GM19455 (cell line): ENCODE measurements at regions not wholly inside any gene's neighbourhood (a gene's known extent, or its start where the extent isn't known, plus 50 kb on each side); places are given as distances from the start of the nearest gene placed in this dataset.

ENCODE experiments used
- ATAC-seq: cut with Tn5 transposase; IDR thresholded peaks from one replicate; pipeline ENCODE4 v1.9.1; 2021; ENCODE audit not compliant: unreplicated experiment

GRCh38 chr3:72380711-72381493, 467.3 kb downstream of the SHQ1 start:
- no peak for ATAC-seq

- no peak for ATAC-seq
Measured at GRCh38 chr3:72380193-72380592, 468.1 kb downstream of the SHQ1 start.

GRCh38 chr3:72379500-72380187, 468.6 kb downstream of the SHQ1 start:
- no peak for ATAC-seq

GRCh38 chr3:72378287-72378686, 470.0 kb downstream of the SHQ1 start:
- ATAC-seq = no peak

- ATAC-seq = no peak
Measured at GRCh38 chr3:72376956-72377710, 471.1 kb downstream of the SHQ1 start.

GRCh38 chr3:72375237-72376076, 472.8 kb downstream of the SHQ1 start:
- ATAC-seq = no peak

- no peak for ATAC-seq
Measured at GRCh38 chr3:72373139-72373538, 475.1 kb downstream of the SHQ1 start.

- ATAC-seq = no peak
Measured at GRCh38 chr3:72372161-72372560, 476.1 kb downstream of the SHQ1 start.

GRCh38 chr3:72371431-72371830, 476.8 kb downstream of the SHQ1 start:
- ATAC-seq = no peak

GRCh38 chr3:72370947-72371346, 477.3 kb downstream of the SHQ1 start:
- ATAC-seq = no peak

- ATAC-seq = no peak
Measured at GRCh38 chr3:72369681-72370080, 478.6 kb downstream of the SHQ1 start.

- no peak for ATAC-seq
Measured at GRCh38 chr3:72368331-72368975, 479.8 kb downstream of the SHQ1 start.

- no peak for ATAC-seq
Measured at GRCh38 chr3:72361990-72362389, 486.3 kb downstream of the SHQ1 start.

- ATAC-seq = no peak
Measured at GRCh38 chr3:72359743-72360142, 488.5 kb downstream of the SHQ1 start.

- no peak for ATAC-seq
Measured at GRCh38 chr3:72355168-72355567, 493.1 kb downstream of the SHQ1 start.

- ATAC-seq = no peak
Measured at GRCh38 chr3:72354486-72354885, 493.8 kb downstream of the SHQ1 start.

- no peak for ATAC-seq
Measured at GRCh38 chr3:72353236-72354128, 494.8 kb downstream of the SHQ1 start.

GRCh38 chr3:72352176-72352575, 496.1 kb downstream of the SHQ1 start:
- no peak for ATAC-seq

GRCh38 chr3:72351536-72351935, 496.7 kb downstream of the SHQ1 start:
- ATAC-seq = no peak
